DMS53 (cell line): ENCODE measurements at regions not wholly inside any gene's neighbourhood (a gene's known extent, or its start where the extent isn't known, plus 50 kb on each side); places are given as distances from the start of the nearest gene placed in this dataset.
"Not testable (repeated sequence)": the region's sequence is repeated elsewhere in the genome, so short reads cannot be mapped to it uniquely, and the experiment has no call there.

Source experiments
- DNase-seq: peaks from one replicate; lab custom pipeline; 2025; lab: John Stamatoyannopoulos, UW

GRCh38 chr7:76971201-76971600, 61.0 kb downstream of the SPDYE17 start:
- DNase-seq, result not testable (repeated sequence)

GRCh38 chr7:76969892-76970291, 62.3 kb downstream of the SPDYE17 start:
- not testable (repeated sequence) for DNase-seq

- not testable (repeated sequence) for DNase-seq
Observed at GRCh38 chr7:76965731-76966548, 66.2 kb downstream of the SPDYE17 start.

GRCh38 chr7:76964050-76964449, 68.1 kb downstream of the SPDYE17 start:
- DNase-seq, result not testable (repeated sequence)

GRCh38 chr7:76963061-76963460, 69.1 kb downstream of the SPDYE17 start:
- DNase-seq, result not testable (repeated sequence)

GRCh38 chr7:76960400-76960986, 71.7 kb downstream of the SPDYE17 start:
- not testable (repeated sequence) for DNase-seq

- DNase-seq, result not testable (repeated sequence)
Observed at GRCh38 chr7:76959573-76960399, 72.4 kb downstream of the SPDYE17 start.

GRCh38 chr7:76956531-76956930, 75.6 kb downstream of the SPDYE17 start:
- not testable (repeated sequence) for DNase-seq

GRCh38 chr7:76955124-76955523, 77.0 kb downstream of the SPDYE17 start:
- not testable (repeated sequence) for DNase-seq

- DNase-seq, result not testable (repeated sequence)
Observed at GRCh38 chr7:76944603-76945002, 87.6 kb downstream of the SPDYE17 start.

GRCh38 chr7:76941809-76942765, 90.1 kb downstream of the SPDYE17 start:
- not testable (repeated sequence) for DNase-seq

- DNase-seq, result not testable (repeated sequence)
Observed at GRCh38 chr7:76937781-76938180, 94.4 kb downstream of the SPDYE17 start.

GRCh38 chr7:76937330-76937729, 94.8 kb downstream of the SPDYE17 start:
- not testable (repeated sequence) for DNase-seq

GRCh38 chr7:76936346-76936745, 95.8 kb downstream of the SPDYE17 start:
- not testable (repeated sequence) for DNase-seq

- DNase-seq, result not testable (repeated sequence)
Observed at GRCh38 chr7:76934711-76935110, 97.5 kb downstream of the SPDYE17 start.

- not testable (repeated sequence) for DNase-seq
Observed at GRCh38 chr7:76932957-76933356, 99.2 kb downstream of the SPDYE17 start.

- not testable (repeated sequence) for DNase-seq
Observed at GRCh38 chr7:76931441-76931840, 100.7 kb downstream of the SPDYE17 start.

- DNase-seq, result not testable (repeated sequence)
Observed at GRCh38 chr7:76930416-76930815, 101.7 kb downstream of the SPDYE17 start.

GRCh38 chr7:76928751-76929150, 103.4 kb downstream of the SPDYE17 start:
- not testable (repeated sequence) for DNase-seq

GRCh38 chr7:76927741-76928393, 104.3 kb downstream of the SPDYE17 start:
- DNase-seq, result not testable (repeated sequence)

- DNase-seq, result not testable (repeated sequence)
Observed at GRCh38 chr7:76926416-76926815, 105.7 kb downstream of the SPDYE17 start.
